Thyroid gland (tissue), 4 donors: ENCODE measurements at regions not wholly inside any gene's neighbourhood (a gene's known extent, or its start where the extent isn't known, plus 50 kb on each side); places are given as distances from the start of the nearest gene placed in this dataset.
A peak's percentile ranks its signal among the peaks of the same experiment; 100 is the strongest.

Experiments used
- DNase-seq, 2 donors: peaks; one replicate each; pipeline ENCODE4 v3.0.0-alpha.2; 2019
- H3K27ac ChIP-seq, 3 donors: fragments of 200-600 bp; sonication (generic); 1 replicate in 2 of 3; 2 replicates in 1 of 3; pipeline ENCODE4 v1.5.1; 2016 to 2019; ENCODE audit warnings: mild to moderate bottlenecking in 1 of 3, moderate library complexity in 1 of 3
- H3K27me3 ChIP-seq: fragments of 200-600 bp; sonication (generic); one replicate; pipeline ENCODE4 v1.5.1; 2019
- H3K36me3 ChIP-seq, 2 donors: fragments of 200-600 bp; sonication (generic); one replicate each; pipeline ENCODE4 v1.5.1; 2016 to 2019
- H3K4me1 ChIP-seq, 2 donors: fragments of 200-600 bp; sonication (generic); one replicate each; pipeline ENCODE4 v1.5.1; 2017 to 2019
- H3K4me3 ChIP-seq, 3 donors: fragments of 200-600 bp; sonication (generic); replicated peaks in 1 of 3; 1 replicate in 2 of 3; 2 replicates in 1 of 3; pipeline ENCODE4 v1.5.1; 2016; ENCODE audit warnings: mild to moderate bottlenecking in 1 of 3
- H3K9me3 ChIP-seq: fragments of 200-600 bp; sonication (generic); one replicate; pipeline ENCODE4 v1.5.1; 2017
- CTCF ChIP-seq, 6 experiments: fragments of 200-600 bp in 3 of 6; fragments of 450-650 bp in 3 of 6; sonication (generic) in 3 of 6; IDR thresholded peaks; one replicate each; pipeline ENCODE4 v1.5.1; 2016 to 2019; ENCODE audit warnings: antibody characterized with exemption in 6 of 6, mild to moderate bottlenecking in 2 of 6, inconsistent platforms in 1 of 6, moderate library complexity in 1 of 6
- POLR2A ChIP-seq, 2 donors: fragments of 450-650 bp; IDR thresholded peaks; one replicate each; pipeline ENCODE4 v1.6.1; 2017; ENCODE audit warnings: antibody characterized with exemption in 2 of 2, mild to moderate bottlenecking in 2 of 2, moderate library complexity in 1 of 2
- WGBS, 2 donors: methylation state at CpG; one replicate each; pipeline ENCODE4 v1.1.5; 2017; 5-methylcytosine and 5-hydroxymethylcytosine counted together
- intact Hi-C: fragments of 100-400 bp; cut with DNase I; formaldehyde crosslinking; loops from one replicate; pipeline ENCODE4 v1.15.1; 2023

GRCh38 chr10:59965899-59966650, 59.7 kb upstream of the CCDC6 start:
- intact Hi-C loops: no loop called here

GRCh38 chr10:59962756-59963155, 56.4 kb upstream of the CCDC6 start:
- Histone ChIP-seq H3K27me3 (no peaks in the 10 kb centered on the region), H3K4me1 (peaks cover 14 to 23% of the 10 kb centered on the region in 2 donors), H3K36me3 (no peaks in the 10 kb centered on the region), H3K4me3 (no peak overlapping the region), H3K27ac (peak overlapping the region in 2 of 3 donors; percentile 63 to 69), H3K9me3 (no peaks in the 10 kb centered on the region)
- 46 to 53% methylated on average over 4 of the region's 4 CpGs for WGBS, 2 donors
- DNase-seq: peak; percentile 15 to 29
- TF ChIP-seq POLR2A (IDR thresholded peaks at IDR 0.05) (no peak), CTCF (IDR thresholded peaks at IDR 0.05) (no peak)
- intact Hi-C loops: no loop called here

More at GRCh38 chr10:59965899-59966650, 59.7 kb upstream of the CCDC6 start:
- no peaks in the 10 kb centered on the region for H3K9me3 ChIP-seq
- DNase-seq: no peak
- H3K27me3 ChIP-seq: no peaks in the 10 kb centered on the region
- no peak overlapping the region for H3K4me3 ChIP-seq
- 95 to 99% methylated on average over 6 of the region's 6 CpGs for WGBS, 2 donors
- TF ChIP-seq CTCF (IDR thresholded peaks at IDR 0.05): no peak
- TF ChIP-seq POLR2A (IDR thresholded peaks at IDR 0.05): no peak
- H3K4me1 ChIP-seq: peaks cover 17 to 36% of the 10 kb centered on the region in 2 donors
- no peaks in the 10 kb centered on the region for H3K36me3 ChIP-seq
- H3K27ac ChIP-seq: peak overlapping the region in 2 of 3 donors; percentile 49 to 66

GRCh38 chr10:59960751-59961150, 54.4 kb upstream of the CCDC6 start:
- intact Hi-C loops: no loop called here
- Histone ChIP-seq H3K27ac (no peak overlapping the region), H3K27me3 (no peaks in the 10 kb centered on the region), H3K4me3 (no peak overlapping the region), H3K4me1 (peaks cover 14 to 23% of the 10 kb centered on the region in 2 donors), H3K9me3 (no peaks in the 10 kb centered on the region), H3K36me3 (no peaks in the 10 kb centered on the region)
- no peak for DNase-seq
- TF ChIP-seq POLR2A (IDR thresholded peaks at IDR 0.05) (no peak), CTCF (IDR thresholded peaks at IDR 0.05) (no peak)

GRCh38 chr10:59959504-59960018, 53.2 kb upstream of the CCDC6 start:
- H3K27ac ChIP-seq: peak overlapping the region in 1 of 3 donors; percentile 22
- DNase-seq: no peak

More at GRCh38 chr10:59959504-59960018, 53.2 kb upstream of the CCDC6 start:
- Histone ChIP-seq H3K4me1 (peaks cover 12 to 14% of the 10 kb centered on the region in 2 donors), H3K27me3 (no peaks in the 10 kb centered on the region), H3K36me3 (no peaks in the 10 kb centered on the region), H3K4me3 (no peak overlapping the region), H3K9me3 (no peaks in the 10 kb centered on the region)
- intact Hi-C loops: no loop called here
- WGBS, 2 donors: 77 to 90% methylated on average over 4 of the region's 4 CpGs
- TF ChIP-seq POLR2A (IDR thresholded peaks at IDR 0.05) (no peak), CTCF (IDR thresholded peaks at IDR 0.05) (no peak)
